ENCODE measurements at regions not wholly inside any gene's neighbourhood (a gene's known extent, or its start where the extent isn't known, plus 50 kb on each side); places are given as distances from the start of the nearest gene placed in this dataset.

DNA sequence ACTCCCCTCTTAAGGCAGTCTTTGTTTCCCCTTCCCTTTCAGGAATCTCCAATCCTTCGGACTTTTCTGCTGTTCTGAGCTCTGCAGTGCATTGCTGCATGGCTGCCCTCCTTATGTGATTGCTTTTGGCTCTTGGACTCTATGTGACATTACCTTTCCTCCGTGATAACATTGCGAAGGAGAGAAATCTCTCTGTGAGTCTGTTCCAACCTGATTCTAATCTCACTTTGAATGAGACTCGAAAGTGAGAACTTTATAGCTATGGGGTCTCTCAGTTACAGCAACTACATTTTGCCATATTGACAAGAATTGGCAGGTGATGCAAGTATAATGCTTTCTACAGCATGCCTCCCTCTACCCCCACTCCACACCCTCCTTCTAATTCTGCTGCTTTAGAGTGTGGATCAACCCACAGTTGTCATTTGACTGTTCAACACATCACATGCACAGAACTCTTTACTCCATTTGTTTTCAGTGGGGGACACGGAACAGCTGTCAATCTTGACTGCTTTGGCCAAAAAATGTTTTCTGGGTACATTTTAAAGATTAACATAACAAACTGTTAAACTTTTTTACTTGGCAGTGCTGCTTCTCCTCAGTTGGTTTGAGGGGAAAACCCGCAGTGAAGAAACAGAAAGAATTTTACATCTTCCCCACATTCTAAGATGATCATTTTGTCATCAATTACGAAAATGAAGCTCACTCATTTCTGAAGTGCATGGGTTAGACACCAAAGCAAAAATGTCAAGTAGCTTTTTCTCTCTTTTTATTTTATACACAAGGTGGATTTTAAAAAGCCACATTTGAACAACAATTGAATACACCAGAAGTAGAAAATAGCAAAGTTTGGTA is 125.5 kb upstream of the RMST start:
- TF ChIP-seq, protein P1, sequence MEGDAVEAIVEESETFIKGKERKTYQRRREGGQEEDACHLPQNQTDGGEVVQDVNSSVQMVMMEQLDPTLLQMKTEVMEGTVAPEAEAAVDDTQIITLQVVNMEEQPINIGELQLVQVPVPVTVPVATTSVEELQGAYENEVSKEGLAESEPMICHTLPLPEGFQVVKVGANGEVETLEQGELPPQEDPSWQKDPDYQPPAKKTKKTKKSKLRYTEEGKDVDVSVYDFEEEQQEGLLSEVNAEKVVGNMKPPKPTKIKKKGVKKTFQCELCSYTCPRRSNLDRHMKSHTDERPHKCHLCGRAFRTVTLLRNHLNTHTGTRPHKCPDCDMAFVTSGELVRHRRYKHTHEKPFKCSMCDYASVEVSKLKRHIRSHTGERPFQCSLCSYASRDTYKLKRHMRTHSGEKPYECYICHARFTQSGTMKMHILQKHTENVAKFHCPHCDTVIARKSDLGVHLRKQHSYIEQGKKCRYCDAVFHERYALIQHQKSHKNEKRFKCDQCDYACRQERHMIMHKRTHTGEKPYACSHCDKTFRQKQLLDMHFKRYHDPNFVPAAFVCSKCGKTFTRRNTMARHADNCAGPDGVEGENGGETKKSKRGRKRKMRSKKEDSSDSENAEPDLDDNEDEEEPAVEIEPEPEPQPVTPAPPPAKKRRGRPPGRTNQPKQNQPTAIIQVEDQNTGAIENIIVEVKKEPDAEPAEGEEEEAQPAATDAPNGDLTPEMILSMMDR (IDR thresholded peaks at IDR 0.05; ENCODE audit: low read depth, low read length): no peak
- H3K4me3 ChIP-seq (ENCODE audit: low read depth, low read length): no peak overlapping the region

DNA sequence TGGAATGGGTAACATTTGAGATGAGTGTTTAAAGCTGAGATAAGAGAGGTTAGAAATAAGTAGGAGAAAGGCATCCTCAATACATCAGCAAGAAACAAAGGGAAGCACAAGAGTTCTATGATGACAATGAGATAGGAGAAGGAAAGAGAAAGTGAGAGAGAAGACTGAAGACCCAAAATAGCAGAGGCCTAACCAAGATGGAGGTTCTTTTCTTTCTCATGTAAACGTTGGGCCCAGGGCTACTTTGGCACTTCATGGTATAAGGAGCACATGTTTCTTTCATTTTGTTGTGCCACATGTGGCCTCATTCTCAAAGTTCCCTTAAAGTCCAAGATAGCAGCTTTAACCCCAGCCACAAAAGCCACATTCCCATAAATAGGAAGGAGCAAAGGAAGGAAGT is 120.5 kb upstream of the RMST start:
- H3K4me3 ChIP-seq (ENCODE audit: low read depth, low read length): no peak overlapping the region
- TF ChIP-seq, protein P1 (IDR thresholded peaks at IDR 0.05; ENCODE audit: low read depth, low read length): no peak

DNA sequence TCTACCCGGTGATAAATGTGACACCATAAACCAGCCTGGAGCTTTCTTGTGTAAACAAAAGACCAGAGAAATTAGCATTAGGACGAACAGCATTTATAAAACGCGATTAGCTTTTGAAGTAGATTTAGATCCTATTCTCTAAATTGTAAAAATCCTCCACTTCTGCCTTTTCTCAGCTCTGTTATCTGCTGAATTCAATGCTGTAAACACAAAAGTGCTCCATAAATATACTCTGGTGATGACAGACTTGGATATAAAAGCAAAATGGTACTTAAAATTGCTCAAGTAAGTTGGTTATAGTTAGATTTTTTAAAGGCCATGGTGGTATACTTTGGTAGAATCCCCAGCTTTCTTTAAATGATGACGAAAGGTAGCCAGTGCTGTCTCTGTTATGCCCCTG is 114.6 kb upstream of the RMST start:
- no peak overlapping the region for H3K4me3 ChIP-seq (ENCODE audit: low read depth, low read length)
- TF ChIP-seq, protein P1 (IDR thresholded peaks at IDR 0.05; ENCODE audit: low read depth, low read length): no peak

DNA sequence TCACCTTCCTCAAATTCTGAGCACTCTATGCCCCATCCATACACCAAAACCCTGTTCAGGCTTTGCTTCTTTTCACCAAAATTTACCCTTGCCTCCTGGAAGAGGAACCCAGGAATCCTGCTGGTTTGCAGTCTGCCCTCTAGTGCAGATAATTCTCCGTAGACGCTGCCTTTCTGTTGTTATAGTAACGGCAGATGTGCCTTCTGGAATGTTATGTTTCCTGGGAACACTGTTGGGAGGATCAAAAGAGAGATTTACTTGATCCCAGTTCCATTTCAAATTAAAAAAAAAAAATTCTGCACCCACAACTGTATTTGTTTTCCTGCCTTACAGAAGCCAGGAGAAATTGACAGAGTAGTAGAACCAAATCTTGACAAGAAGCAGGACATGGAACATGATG is 104.2 kb upstream of the RMST start:
- H3K4me3 ChIP-seq (ENCODE audit: low read depth, low read length): no peak overlapping the region
- TF ChIP-seq, protein P1 (IDR thresholded peaks at IDR 0.05; ENCODE audit: low read depth, low read length): no peak

DNA sequence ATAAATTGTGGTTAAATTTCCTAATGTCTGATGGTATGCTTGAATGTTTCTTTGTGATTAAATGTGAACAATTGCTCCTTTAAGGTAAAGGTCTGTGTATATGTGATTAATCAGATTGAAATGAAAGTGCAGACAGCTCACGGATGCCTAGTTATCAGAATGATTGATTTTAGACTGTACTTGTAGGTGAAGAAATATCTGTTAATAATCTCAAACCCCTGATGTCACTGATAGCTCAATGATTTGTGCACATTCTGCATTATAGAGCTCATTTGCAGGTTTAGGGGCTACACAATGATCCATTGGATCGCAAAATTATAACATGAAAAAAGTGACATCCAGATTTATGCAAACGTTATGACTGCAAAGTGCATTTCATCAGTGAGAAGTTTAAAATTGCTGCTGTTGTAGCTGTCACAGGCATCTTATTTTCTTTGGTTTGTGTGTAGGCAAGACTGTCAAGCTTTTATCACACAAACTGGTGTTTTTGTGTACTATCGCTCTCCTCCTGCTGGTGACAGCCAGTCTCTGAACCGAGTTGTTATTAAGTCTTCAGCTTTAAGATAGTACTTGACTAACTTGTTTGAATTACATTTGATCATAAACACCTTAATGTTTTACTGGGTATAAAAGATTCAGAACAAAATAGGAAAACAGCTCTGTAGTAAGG is 103.4 kb upstream of the RMST start:
- H3K4me3 ChIP-seq (ENCODE audit: low read depth, low read length): no peak overlapping the region
- TF ChIP-seq, protein P1 (IDR thresholded peaks at IDR 0.05; ENCODE audit: low read depth, low read length): no peak

DNA sequence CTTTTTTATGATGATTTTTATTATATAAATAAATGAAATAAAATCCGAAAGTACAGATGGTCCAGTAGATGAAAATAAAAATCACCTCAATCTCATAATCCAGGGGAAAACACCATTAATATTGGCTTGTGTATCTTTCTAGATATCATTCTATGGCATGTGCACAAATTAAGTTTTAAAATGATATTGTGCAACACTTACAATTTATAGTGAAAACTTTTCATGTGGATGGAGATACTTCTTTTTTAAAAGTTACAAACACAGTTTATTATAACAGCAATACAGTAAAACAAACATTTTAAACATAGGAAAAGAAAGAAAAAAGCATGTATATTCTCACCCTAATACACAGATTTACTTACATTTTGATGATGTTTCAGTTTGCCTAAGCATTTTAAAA is 98.9 kb upstream of the RMST start:
- H3K4me3 ChIP-seq (ENCODE audit: low read depth, low read length): no peak overlapping the region
- TF ChIP-seq, protein P1 (IDR thresholded peaks at IDR 0.05; ENCODE audit: low read depth, low read length): no peak
